Gastrocnemius medialis (tissue), 4 donors: ENCODE measurements at regions not wholly inside any gene's neighbourhood (a gene's known extent, or its start where the extent isn't known, plus 50 kb on each side); places are given as distances from the start of the nearest gene placed in this dataset.

ENCODE experiments used
- ATAC-seq, 2 donors: fragments of 150-250 bp; one replicate each; pipeline ENCODE4 v1.9.1; 2016
- DNase-seq, 2 donors: peaks; one replicate each; pipeline ENCODE4 v3.0.0-alpha.2; 2019
- H3K27ac ChIP-seq, 4 donors: fragments of 200-600 bp; sonication (generic); 1 replicate in 1 of 4; 2 replicates in 3 of 4; pipeline ENCODE4 v1.5.1; 2016 to 2018; ENCODE audit warnings: mild to moderate bottlenecking in 2 of 4, moderate library complexity in 1 of 4
- H3K27me3 ChIP-seq, 3 donors: fragments of 200-600 bp; sonication (generic) in 2 of 3; 1 replicate in 1 of 3; 2 replicates in 2 of 3; pipeline versions ENCODE4 v1.5.1 to v1.6.0; 2016 to 2019; ENCODE audit warnings: mild to moderate bottlenecking in 1 of 3, moderate library complexity in 1 of 3
- H3K36me3 ChIP-seq, 2 donors: fragments of 200-600 bp; sonication (generic) in 1 of 2; one replicate each; pipeline ENCODE4 v1.5.1; 2017 to 2018
- H3K4me1 ChIP-seq, 2 donors: fragments of 200-600 bp; sonication (generic) in 1 of 2; one replicate each; pipeline ENCODE4 v1.5.1; 2016 to 2017; ENCODE audit warnings: mild to moderate bottlenecking in 2 of 2
- H3K4me3 ChIP-seq, 4 donors: fragments of 200-600 bp; sonication (generic) in 3 of 4; 1 replicate in 1 of 4; 2 replicates in 3 of 4; pipeline ENCODE4 v1.5.1; 2016 to 2019; ENCODE audit warnings: mild to moderate bottlenecking in 2 of 4
- H3K9me3 ChIP-seq, 3 donors: fragments of 200-600 bp; sonication (generic) in 2 of 3; 1 replicate in 1 of 3; 2 replicates in 2 of 3; pipeline ENCODE4 v1.5.1; 2016 to 2019
- POLR2A ChIP-seq, 2 donors: fragments of 450-650 bp; IDR thresholded peaks; one replicate each; pipeline ENCODE4 v1.6.1; 2017; ENCODE audit warnings: antibody characterized with exemption in 2 of 2, mild to moderate bottlenecking in 2 of 2, moderate library complexity in 2 of 2
- in situ Hi-C, 4 donors: fragments of 200-750 bp; cut with MboI; loops; one replicate each; pipeline versions ENCODE4 v1.15.0 to v1.8.0; 2017; ENCODE audit warnings: low sequenced_read_pairs in 4 of 4
- intact Hi-C: fragments of 100-400 bp; cut with DNase I; formaldehyde crosslinking; loops from one replicate; pipeline ENCODE4 v1.15.1; 2023; ENCODE audit warnings: low total_unique reads
- TF ChIP-seq, protein P1 (sequence below), 5 experiments: fragments of 450-650 bp in 3 of 5; fragments of 200-600 bp in 2 of 5; sonication (generic) in 2 of 5; IDR thresholded peaks in 4 of 5; conservative IDR thresholded peaks in 1 of 5; 1 replicate in 4 of 5; 2 replicates in 1 of 5; pipeline ENCODE4 v1.5.1; 2016 to 2019; ENCODE audit warnings: antibody characterized with exemption in 5 of 5, mild to moderate bottlenecking in 3 of 5, moderate library complexity in 3 of 5

DNA sequence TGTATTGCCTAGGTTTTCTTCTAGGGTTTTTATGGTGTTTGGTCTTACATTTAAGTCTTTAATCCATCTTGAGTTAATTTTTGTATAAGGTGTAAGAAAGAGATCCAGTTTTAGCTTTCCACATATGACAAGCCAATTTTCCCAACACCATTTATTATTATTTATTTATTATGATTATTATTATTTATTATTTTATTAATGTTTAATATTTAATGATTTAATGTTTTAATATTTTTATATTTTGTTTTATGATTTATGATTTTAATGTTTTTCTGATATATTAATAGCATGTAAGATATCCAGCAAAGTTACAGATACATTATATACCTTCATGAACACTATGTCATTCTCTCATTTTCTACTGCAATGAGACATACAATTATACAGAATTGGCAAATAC lies 1082.0 kb downstream of the DSC3 start:
- ATAC-seq = no peak

DNA sequence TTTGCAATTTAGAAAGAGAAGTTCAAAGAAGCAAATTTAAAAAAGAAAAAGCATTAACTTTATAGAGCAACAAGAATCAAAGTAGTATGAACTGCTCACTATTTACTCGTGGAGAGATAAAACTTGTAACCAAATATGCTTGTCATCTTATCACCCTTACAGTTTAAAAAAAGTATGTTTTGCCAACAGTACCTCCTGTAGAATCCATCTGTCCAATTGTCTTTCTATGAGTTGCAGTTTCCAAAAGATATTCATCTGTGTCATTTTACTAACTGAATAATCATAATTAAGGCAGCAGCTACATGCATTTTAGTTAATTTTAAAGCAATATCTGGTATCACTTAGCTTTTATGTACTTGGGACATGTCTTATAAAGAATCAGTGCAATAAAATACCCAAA lies 1112.3 kb downstream of the DSC3 start:
- no peak for ATAC-seq
- intact Hi-C loops = no loop called here

More for the DNA sequence above, 1082.0 kb downstream of the DSC3 start:
- Histone ChIP-seq H3K4me3 (no peak overlapping the region), H3K9me3 (no peaks in the 10 kb centered on the region), H3K27ac (no peak overlapping the region), H3K36me3 (no peaks in the 10 kb centered on the region), H3K4me1 (no peaks in the 10 kb centered on the region), H3K27me3 (no peaks in the 10 kb centered on the region)
- in situ Hi-C loops = no loop called here
- intact Hi-C loops = no loop called here
- TF ChIP-seq, protein P1, sequence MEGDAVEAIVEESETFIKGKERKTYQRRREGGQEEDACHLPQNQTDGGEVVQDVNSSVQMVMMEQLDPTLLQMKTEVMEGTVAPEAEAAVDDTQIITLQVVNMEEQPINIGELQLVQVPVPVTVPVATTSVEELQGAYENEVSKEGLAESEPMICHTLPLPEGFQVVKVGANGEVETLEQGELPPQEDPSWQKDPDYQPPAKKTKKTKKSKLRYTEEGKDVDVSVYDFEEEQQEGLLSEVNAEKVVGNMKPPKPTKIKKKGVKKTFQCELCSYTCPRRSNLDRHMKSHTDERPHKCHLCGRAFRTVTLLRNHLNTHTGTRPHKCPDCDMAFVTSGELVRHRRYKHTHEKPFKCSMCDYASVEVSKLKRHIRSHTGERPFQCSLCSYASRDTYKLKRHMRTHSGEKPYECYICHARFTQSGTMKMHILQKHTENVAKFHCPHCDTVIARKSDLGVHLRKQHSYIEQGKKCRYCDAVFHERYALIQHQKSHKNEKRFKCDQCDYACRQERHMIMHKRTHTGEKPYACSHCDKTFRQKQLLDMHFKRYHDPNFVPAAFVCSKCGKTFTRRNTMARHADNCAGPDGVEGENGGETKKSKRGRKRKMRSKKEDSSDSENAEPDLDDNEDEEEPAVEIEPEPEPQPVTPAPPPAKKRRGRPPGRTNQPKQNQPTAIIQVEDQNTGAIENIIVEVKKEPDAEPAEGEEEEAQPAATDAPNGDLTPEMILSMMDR (IDR thresholded peaks at IDR 0.05 in 4 of 5, conservative IDR thresholded peaks at IDR 0.05 in 1 of 5) = no peak
- no peak for TF ChIP-seq POLR2A (IDR thresholded peaks at IDR 0.05)
- DNase-seq = no peak

DNA sequence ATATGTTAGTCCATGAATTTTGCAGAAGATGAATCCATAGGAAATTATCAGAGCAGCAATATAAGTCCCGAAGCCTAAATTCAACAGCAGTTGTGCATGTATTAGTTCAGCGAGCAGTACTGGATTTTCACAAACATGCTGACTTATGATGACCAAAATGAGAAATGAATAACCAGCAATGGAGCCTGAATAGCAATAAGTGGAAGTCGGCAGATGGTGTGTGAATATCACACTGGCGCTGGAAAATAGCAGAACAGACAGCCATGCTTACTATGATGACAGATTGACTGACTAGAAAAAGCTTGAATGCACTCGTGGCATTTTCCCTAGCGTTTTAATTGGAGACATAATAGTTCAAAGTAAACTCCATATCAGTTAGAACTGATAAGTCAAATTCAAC lies 1114.5 kb downstream of the DSC3 start:
- Histone ChIP-seq H3K36me3 (no peaks in the 10 kb centered on the region), H3K9me3 (no peaks in the 10 kb centered on the region), H3K27me3 (no peaks in the 10 kb centered on the region), H3K4me3 (no peak overlapping the region), H3K27ac (no peak overlapping the region), H3K4me1 (no peaks in the 10 kb centered on the region)
- in situ Hi-C loops = loop anchor here in 1 of 4 donors (10.0 kb wide), 1 partner anchor 63 kb away; no protein-coding TSS in a partner anchor
- ATAC-seq (no peak), DNase-seq (no peak)
- intact Hi-C loops = no loop called here
- TF ChIP-seq, protein P1 (IDR thresholded peaks at IDR 0.05 in 4 of 5, conservative IDR thresholded peaks at IDR 0.05 in 1 of 5) = no peak
- TF ChIP-seq POLR2A (IDR thresholded peaks at IDR 0.05) = no peak

More for the DNA sequence above, 1112.3 kb downstream of the DSC3 start:
- Histone ChIP-seq H3K36me3 (no peaks in the 10 kb centered on the region), H3K4me3 (no peak overlapping the region), H3K4me1 (no peaks in the 10 kb centered on the region), H3K27me3 (no peaks in the 10 kb centered on the region), H3K27ac (no peak overlapping the region), H3K9me3 (no peaks in the 10 kb centered on the region)
- in situ Hi-C loops = no loop called here
- no peak for DNase-seq
- no peak for TF ChIP-seq POLR2A (IDR thresholded peaks at IDR 0.05)
- TF ChIP-seq, protein P1 (IDR thresholded peaks at IDR 0.05 in 4 of 5, conservative IDR thresholded peaks at IDR 0.05 in 1 of 5) = no peak

DNA sequence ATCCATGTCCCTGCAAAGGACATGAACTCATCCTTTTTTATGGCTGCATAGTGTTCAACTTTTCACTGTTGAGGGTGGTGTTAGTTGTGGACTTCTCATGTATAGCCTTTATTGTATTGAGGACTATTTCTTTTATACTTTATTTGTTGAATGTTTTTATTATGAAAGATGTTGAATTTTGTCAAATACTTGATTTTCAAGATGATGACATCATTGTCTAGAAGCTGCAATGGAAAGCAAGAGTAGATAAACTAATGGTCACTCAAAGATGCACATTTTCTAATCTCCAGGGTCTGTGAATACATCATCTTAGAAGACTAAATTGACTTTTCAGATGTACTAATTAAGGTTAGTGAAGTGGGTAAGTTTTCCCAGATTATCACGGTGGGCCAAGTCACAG lies 1117.0 kb downstream of the DSC3 start:
- in situ Hi-C loops = loop anchor here in 1 of 4 donors (10.0 kb wide), 1 partner anchor 61 kb away; no protein-coding TSS in a partner anchor
- no peaks in the 10 kb centered on the region for H3K4me1 ChIP-seq

More for the DNA sequence above, 1117.0 kb downstream of the DSC3 start:
- no peak overlapping the region for H3K4me3 ChIP-seq
- intact Hi-C loops = no loop called here
- no peak overlapping the region for H3K27ac ChIP-seq
- DNase-seq (no peak), ATAC-seq (no peak)
- no peaks in the 10 kb centered on the region for H3K36me3 ChIP-seq
- H3K27me3 ChIP-seq = no peaks in the 10 kb centered on the region
- no peak for TF ChIP-seq POLR2A (IDR thresholded peaks at IDR 0.05)
- TF ChIP-seq, protein P1 (IDR thresholded peaks at IDR 0.05 in 4 of 5, conservative IDR thresholded peaks at IDR 0.05 in 1 of 5) = no peak
- H3K9me3 ChIP-seq = no peaks in the 10 kb centered on the region
